SU-DHL-6 (cell line): ENCODE measurements at regions not wholly inside any gene's neighbourhood (a gene's known extent, or its start where the extent isn't known, plus 50 kb on each side); places are given as distances from the start of the nearest gene placed in this dataset.
A peak's percentile ranks its signal among the peaks of the same experiment; 100 is the strongest.

Experiments used
- CTCF ChIP-seq: fragments of 200-600 bp; sonication (generic); IDR thresholded peaks from one replicate; pipeline ENCODE4 v1.5.1; 2017; ENCODE audit warnings: antibody characterized with exemption, mild to moderate bottlenecking, low read length, moderate library complexity; ENCODE audit not compliant: insufficient read depth, poor library complexity, severe bottlenecking
- EZH2phosphoT487 ChIP-seq: fragments of 200-600 bp; sonication (generic), shearing (Covaris generic); conservative IDR thresholded peaks from 2 replicates; pipeline ENCODE4 v1.6.1; 2018; ENCODE audit warnings: mild to moderate bottlenecking, antibody characterized with exemption, low read length, moderate library complexity, mixed read lengths

- TF ChIP-seq CTCF (peak; percentile 14), EZH2phosphoT487 (no peak)
These were observed 941.0 kb upstream of the ADGRB3 start for GRCh38 chr6:67694127-67694526.
